ENCODE measurements at regions not wholly inside any gene's neighbourhood (a gene's known extent, or its start where the extent isn't known, plus 50 kb on each side); places are given as distances from the start of the nearest gene placed in this dataset.

DNA sequence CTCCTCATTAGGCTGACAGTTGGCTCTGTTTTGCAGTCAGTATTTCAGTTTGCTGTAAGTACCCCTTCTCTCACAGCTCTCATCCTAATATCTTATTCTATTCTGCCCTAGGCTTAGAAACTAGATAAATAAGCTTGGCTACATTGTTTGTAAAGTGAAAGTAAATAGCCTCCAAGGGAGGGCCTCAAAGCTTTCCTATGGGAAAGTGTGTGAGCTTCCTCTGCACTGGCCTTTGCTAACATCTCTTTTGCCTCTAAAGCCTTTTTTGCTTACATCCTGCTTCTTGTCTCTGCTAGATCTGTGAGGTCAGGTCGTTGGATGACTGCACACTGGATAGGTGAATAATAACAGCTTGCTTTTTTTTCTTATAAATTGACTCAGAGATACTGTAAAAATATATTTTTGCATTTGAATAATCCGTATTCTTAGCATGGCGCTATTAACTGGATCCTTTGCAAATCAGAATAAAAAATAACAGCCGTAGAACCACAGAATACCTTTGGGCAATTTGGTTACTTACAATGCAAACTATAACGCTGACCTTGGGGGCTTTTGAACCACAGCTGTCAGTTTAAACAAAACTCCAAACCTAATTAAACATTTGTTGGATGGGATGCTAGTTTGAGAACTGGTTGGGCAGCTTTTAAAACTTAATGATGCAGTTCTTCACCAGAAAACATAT is 55.1 kb downstream of the TTC6 start:
- no peaks in the 10 kb centered on the region for H3K27me3 ChIP-seq
- no peaks in the 10 kb centered on the region for H3K36me3 ChIP-seq
- H3K27ac ChIP-seq, result no peak overlapping the region
- H4K20me1 ChIP-seq, result no peaks in the 10 kb centered on the region
- no peak overlapping the region for H3K4me3 ChIP-seq
- no peaks in the 10 kb centered on the region for H3K4me1 ChIP-seq
- no peak for TF ChIP-seq Cebpa-rat (IDR thresholded peaks at IDR 0.05)
- no peak overlapping the region for H3K4me2 ChIP-seq
- H3K9ac ChIP-seq, result no peak overlapping the region
- no peaks in the 10 kb centered on the region for H3K9me3 ChIP-seq (replicated peaks in 1 of 11)

DNA sequence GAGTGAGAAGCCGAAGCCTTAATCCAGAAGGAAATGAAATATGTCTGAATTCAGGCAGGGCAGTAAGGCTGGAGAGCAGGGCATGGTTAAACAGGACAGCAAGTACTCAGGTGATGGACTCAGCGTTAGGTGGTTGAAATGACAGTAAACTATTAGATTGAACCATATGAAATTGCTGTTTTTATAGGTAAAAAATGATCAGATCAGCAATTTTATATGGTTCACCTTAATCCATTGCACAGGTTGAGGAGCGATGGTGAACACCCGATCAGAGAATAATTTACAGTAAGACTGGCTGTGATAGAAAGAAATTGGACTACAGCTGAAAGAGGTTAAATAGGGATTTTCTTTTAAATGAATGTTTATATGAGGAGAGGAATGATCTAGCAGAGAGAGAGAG is 56.6 kb downstream of the TTC6 start:
- Histone ChIP-seq H3K9me3 (replicated peaks in 1 of 11) (no peaks in the 10 kb centered on the region), H3K27me3 (no peaks in the 10 kb centered on the region), H3K27ac (no peak overlapping the region), H3K4me2 (no peak overlapping the region), H4K20me1 (no peaks in the 10 kb centered on the region), H3K9ac (no peak overlapping the region), H3K36me3 (no peaks in the 10 kb centered on the region), H3K4me3 (no peak overlapping the region), H3K4me1 (no peaks in the 10 kb centered on the region)
- TF ChIP-seq Cebpa-rat (IDR thresholded peaks at IDR 0.05), result no peak

DNA sequence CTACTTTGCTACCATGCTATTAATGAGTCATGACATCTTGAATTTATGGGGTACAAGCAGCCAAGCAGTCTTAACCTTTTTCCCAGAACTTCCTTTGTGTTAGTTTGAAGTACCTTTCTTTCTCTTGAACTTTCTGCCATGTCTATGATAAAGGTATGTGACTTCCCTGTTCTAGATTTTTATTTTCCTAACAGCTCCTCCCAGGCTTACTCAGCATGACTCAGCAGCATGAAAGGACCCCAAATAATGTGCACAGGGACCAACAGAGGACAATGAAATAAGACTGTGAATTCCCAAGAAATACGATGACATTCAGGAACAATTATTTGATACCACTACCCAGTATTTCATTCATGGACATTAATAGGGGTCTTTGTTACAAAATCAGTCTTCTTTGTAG is 60.0 kb downstream of the TTC6 start:
- Histone ChIP-seq H4K20me1 (no peaks in the 10 kb centered on the region), H3K4me2 (no peak overlapping the region), H3K9me3 (replicated peaks in 1 of 11) (peaks cover 0 to 10% (median 4%) of the 10 kb centered on the region in 11 experiments; a peak in 6 of 22 replicates), H3K4me1 (no peaks in the 10 kb centered on the region), H3K27me3 (no peaks in the 10 kb centered on the region), H3K36me3 (no peaks in the 10 kb centered on the region), H3K9ac (no peak overlapping the region), H3K4me3 (no peak overlapping the region), H3K27ac (no peak overlapping the region)
- TF ChIP-seq Cebpa-rat (IDR thresholded peaks at IDR 0.05), result no peak

DNA sequence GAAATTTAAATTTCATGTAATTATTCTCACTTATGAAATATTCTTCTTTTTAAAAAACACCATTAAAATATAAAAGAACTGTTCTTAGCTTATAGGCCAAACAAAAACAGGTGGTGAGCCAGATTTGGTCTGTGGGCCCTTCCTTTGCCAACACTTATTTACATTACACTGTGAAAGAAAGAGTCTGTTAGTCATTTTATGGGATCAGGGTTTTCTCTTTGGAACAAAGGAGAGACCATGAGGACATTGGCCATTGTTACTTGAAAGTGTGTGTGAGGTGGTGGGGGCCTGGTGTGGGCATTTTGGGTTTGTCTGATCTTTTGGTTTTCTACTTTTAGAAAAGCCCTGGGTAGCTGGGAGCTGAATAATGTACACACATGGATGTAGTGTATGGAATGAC is 62.7 kb downstream of the TTC6 start:
- Histone ChIP-seq H3K27me3 (no peaks in the 10 kb centered on the region), H3K4me3 (no peak overlapping the region), H3K9ac (no peak overlapping the region), H4K20me1 (no peaks in the 10 kb centered on the region), H3K9me3 (replicated peaks in 1 of 11) (peaks cover 0 to 22% (median 7%) of the 10 kb centered on the region in 11 experiments; a peak in 9 of 22 replicates), H3K4me1 (no peaks in the 10 kb centered on the region), H3K36me3 (no peaks in the 10 kb centered on the region), H3K4me2 (no peak overlapping the region), H3K27ac (no peak overlapping the region)
- TF ChIP-seq Cebpa-rat (IDR thresholded peaks at IDR 0.05), result no peak

DNA sequence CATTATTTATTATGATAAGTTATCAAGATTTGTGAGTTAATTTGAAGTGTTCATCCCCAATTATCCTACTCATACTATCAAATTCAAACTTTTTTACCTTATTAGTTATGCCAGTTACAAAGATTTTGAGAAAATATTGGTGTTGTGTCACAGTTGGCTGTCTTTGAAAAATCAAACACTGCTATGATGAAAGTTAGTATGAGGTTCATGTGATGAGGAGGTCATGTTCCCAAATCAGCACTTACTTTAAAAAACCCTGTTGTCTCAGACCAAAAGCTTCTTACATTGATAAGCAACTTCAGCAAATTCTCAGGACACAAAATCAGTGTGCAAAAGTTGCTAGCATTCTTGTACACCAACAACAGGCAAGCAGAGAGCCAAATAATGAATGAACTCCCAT is 68.1 kb downstream of the TTC6 start:
- H3K27me3 ChIP-seq, result no peaks in the 10 kb centered on the region
- H3K4me3 ChIP-seq, result no peak overlapping the region
- peaks cover 0 to 22% (median 7%) of the 10 kb centered on the region in 11 experiments; a peak in 9 of 22 replicates for H3K9me3 ChIP-seq (replicated peaks in 1 of 11)
- no peak overlapping the region for H3K9ac ChIP-seq
- no peaks in the 10 kb centered on the region for H3K4me1 ChIP-seq
- H3K36me3 ChIP-seq, result no peaks in the 10 kb centered on the region
- H3K4me2 ChIP-seq, result no peak overlapping the region
- no peak for TF ChIP-seq Cebpa-rat (IDR thresholded peaks at IDR 0.05)
- H4K20me1 ChIP-seq, result no peaks in the 10 kb centered on the region
- H3K27ac ChIP-seq, result no peak overlapping the region

DNA sequence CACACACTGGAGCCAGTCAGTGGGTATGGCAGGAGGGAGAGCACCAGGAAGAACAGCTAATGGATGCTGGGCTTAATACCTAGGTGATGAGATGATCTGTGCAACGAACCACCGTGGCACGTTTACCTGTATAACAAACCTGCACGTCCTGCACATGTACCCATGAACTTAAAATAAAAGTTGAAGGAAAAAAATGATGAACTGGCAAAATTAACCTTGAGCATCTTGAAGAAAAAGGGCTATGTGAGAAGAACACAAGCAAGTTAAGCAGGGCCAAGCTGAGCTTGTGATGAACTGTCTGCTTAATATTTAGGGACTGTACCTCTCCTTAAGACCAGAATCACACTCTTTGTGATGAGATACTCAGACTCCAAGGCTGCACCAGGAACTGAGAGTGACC is 70.0 kb downstream of the TTC6 start:
- Histone ChIP-seq H3K27me3 (no peaks in the 10 kb centered on the region), H3K9ac (no peak overlapping the region), H3K4me1 (no peaks in the 10 kb centered on the region), H3K36me3 (no peaks in the 10 kb centered on the region), H3K4me2 (no peak overlapping the region), H3K4me3 (no peak overlapping the region), H3K9me3 (replicated peaks in 1 of 11) (peaks cover 0 to 11% (median 3%) of the 10 kb centered on the region in 11 experiments; a peak in 7 of 22 replicates), H3K27ac (no peak overlapping the region), H4K20me1 (no peaks in the 10 kb centered on the region)
- TF ChIP-seq Cebpa-rat (IDR thresholded peaks at IDR 0.05), result no peak

DNA sequence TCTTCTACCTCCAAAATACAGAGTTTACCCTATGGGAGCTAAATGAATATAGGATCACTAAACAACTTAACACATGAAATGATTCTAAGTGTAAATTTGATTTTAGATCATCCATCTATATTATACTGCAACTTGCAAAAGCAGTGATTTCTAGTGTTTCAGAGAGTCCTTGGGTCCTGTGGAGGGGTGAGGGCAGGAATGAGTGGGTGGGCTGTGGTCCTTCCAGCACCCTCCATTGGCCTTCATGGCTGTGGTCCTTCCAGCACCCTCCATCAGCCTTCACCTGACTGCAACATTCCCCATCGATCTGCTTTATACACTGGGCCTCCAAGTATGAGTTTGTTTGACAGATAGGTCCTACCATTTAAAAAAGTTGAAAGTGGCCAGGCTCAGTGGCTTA is 70.5 kb downstream of the TTC6 start:
- no peak overlapping the region for H3K4me3 ChIP-seq
- TF ChIP-seq Cebpa-rat (IDR thresholded peaks at IDR 0.05), result no peak
- H4K20me1 ChIP-seq, result no peaks in the 10 kb centered on the region
- no peak overlapping the region for H3K4me2 ChIP-seq
- H3K4me1 ChIP-seq, result no peaks in the 10 kb centered on the region
- peaks cover 0 to 6% (median 0%) of the 10 kb centered on the region in 11 experiments; a peak in 5 of 22 replicates for H3K9me3 ChIP-seq (replicated peaks in 1 of 11)
- no peak overlapping the region for H3K9ac ChIP-seq
- no peaks in the 10 kb centered on the region for H3K36me3 ChIP-seq
- H3K27me3 ChIP-seq, result no peaks in the 10 kb centered on the region
- no peak overlapping the region for H3K27ac ChIP-seq

DNA sequence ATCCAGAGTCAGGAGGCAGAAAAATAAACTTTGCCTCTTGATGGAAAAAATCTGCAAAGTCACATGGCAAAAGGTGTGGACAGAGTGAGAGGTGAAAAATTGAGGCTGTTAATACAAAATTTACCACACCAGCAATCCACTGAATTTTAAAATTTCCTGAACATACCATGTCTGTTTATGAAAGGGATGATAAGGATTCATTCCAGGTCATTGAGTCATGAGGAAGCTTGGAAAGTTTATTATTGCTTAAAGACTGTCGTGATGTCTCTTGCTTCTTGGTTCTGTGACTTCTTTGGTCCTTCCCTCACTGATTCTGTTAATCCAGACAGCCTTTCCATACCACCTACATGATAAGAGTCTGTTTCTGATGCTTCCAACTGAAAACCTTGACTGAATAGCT is 73.2 kb downstream of the TTC6 start:
- Histone ChIP-seq H4K20me1 (no peaks in the 10 kb centered on the region), H3K4me2 (no peak overlapping the region), H3K9ac (no peak overlapping the region), H3K4me3 (no peak overlapping the region), H3K27ac (no peak overlapping the region), H3K27me3 (no peaks in the 10 kb centered on the region), H3K4me1 (no peaks in the 10 kb centered on the region), H3K36me3 (no peaks in the 10 kb centered on the region), H3K9me3 (replicated peaks in 1 of 11) (no peaks in the 10 kb centered on the region)
- TF ChIP-seq Cebpa-rat (IDR thresholded peaks at IDR 0.05), result no peak

DNA sequence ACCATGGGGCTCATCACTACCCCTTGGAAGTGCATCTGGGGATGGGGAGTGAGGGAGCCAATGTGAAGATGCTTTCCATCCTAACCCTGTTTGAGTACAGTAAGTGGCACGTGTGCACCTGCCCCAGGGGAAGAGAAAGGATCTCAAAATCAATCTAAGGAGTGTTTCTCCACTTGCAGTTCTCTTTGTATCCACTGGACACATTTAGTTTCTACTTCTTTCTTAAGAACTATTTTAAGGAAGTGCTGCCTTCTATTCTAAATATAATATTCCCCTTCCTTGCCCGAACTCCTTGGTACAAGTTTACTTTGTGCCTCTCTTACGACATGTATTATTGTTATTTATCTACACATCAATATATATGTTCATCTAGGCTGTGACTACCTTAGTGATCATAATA is 73.8 kb downstream of the TTC6 start:
- no peak for TF ChIP-seq Cebpa-rat (IDR thresholded peaks at IDR 0.05)
- Histone ChIP-seq H3K27ac (no peak overlapping the region), H3K4me3 (no peak overlapping the region), H3K9ac (no peak overlapping the region), H3K36me3 (no peaks in the 10 kb centered on the region), H4K20me1 (no peaks in the 10 kb centered on the region), H3K27me3 (no peaks in the 10 kb centered on the region), H3K9me3 (replicated peaks in 1 of 11) (no peaks in the 10 kb centered on the region), H3K4me1 (no peaks in the 10 kb centered on the region), H3K4me2 (no peak overlapping the region)

DNA sequence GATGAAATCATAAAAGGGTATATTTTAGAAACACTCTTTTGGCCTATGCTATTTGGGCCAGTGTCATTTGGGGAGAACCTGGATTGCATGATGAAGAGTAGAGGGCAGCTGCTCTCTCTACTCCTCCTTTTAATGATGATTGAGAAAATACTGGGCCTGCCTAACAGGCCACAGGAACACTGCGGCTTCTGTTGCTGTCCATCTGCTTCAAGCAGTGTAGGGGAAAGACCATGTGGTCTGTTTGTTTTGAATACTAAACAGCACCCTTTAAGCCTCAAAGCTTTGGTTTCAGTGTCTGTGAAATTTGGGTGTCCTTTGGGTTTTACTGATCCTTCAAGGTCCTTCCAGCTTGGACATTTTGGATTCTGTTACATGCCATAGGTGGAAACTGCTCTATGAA is 78.0 kb downstream of the TTC6 start:
- H3K27me3 ChIP-seq, result no peaks in the 10 kb centered on the region
- no peak overlapping the region for H3K4me2 ChIP-seq
- TF ChIP-seq Cebpa-rat (IDR thresholded peaks at IDR 0.05), result no peak
- H3K27ac ChIP-seq, result no peak overlapping the region
- no peak overlapping the region for H3K4me3 ChIP-seq
- H3K9ac ChIP-seq, result no peak overlapping the region
- no peaks in the 10 kb centered on the region for H3K9me3 ChIP-seq (replicated peaks in 1 of 11)
- H3K36me3 ChIP-seq, result no peaks in the 10 kb centered on the region
- no peaks in the 10 kb centered on the region for H3K4me1 ChIP-seq
- H4K20me1 ChIP-seq, result no peaks in the 10 kb centered on the region
